Activated CD4-positive, alpha-beta T cell treated with anti-CD3 and anti-CD28 coated beads for 24 hours (primary cell): ENCODE measurements at regions not wholly inside any gene's neighbourhood (a gene's known extent, or its start where the extent isn't known, plus 50 kb on each side); places are given as distances from the start of the nearest gene placed in this dataset.

Source experiments
- DNase-seq, 2 donors: peaks; one replicate each; pipeline ENCODE4 v3.0.0-alpha.2; 2020; ENCODE audit warnings: low read depth in 2 of 2

- DNase-seq, result no peak
Observed at GRCh38 chr2:200137691-200138090, 168.8 kb upstream of the SPATS2L start.

- no peak for DNase-seq
Observed at GRCh38 chr2:200138391-200139124, 167.9 kb upstream of the SPATS2L start.

- DNase-seq, result no peak
Observed at GRCh38 chr2:200144571-200144970, 161.9 kb upstream of the SPATS2L start.

GRCh38 chr2:200146501-200146900 is 160.0 kb upstream of the SPATS2L start:
- DNase-seq, result no peak

- DNase-seq, result no peak
Observed at GRCh38 chr2:200147371-200147770, 159.1 kb upstream of the SPATS2L start.

GRCh38 chr2:200148366-200148765 is 158.1 kb upstream of the SPATS2L start:
- DNase-seq, result no peak

- DNase-seq, result no peak
Observed at GRCh38 chr2:200150411-200151086, 155.9 kb upstream of the SPATS2L start.

GRCh38 chr2:200155652-200156051 is 150.8 kb upstream of the SPATS2L start:
- no peak for DNase-seq

- DNase-seq, result no peak
Observed at GRCh38 chr2:200156166-200156835, 150.2 kb upstream of the SPATS2L start.

GRCh38 chr2:200158647-200159356 is 147.7 kb upstream of the SPATS2L start:
- DNase-seq, result no peak

GRCh38 chr2:200159357-200159707 is 147.2 kb upstream of the SPATS2L start:
- DNase-seq, result no peak

GRCh38 chr2:200159829-200160781 is 146.4 kb upstream of the SPATS2L start:
- no peak for DNase-seq

GRCh38 chr2:200161458-200161857 is 145.0 kb upstream of the SPATS2L start:
- DNase-seq, result no peak

- no peak for DNase-seq
Observed at GRCh38 chr2:200165687-200166086, 140.8 kb upstream of the SPATS2L start.

- DNase-seq, result no peak
Observed at GRCh38 chr2:200168641-200169555, 137.6 kb upstream of the SPATS2L start.

GRCh38 chr2:200170221-200170620 is 136.3 kb upstream of the SPATS2L start:
- DNase-seq, result no peak

GRCh38 chr2:200171731-200172482 is 134.6 kb upstream of the SPATS2L start:
- DNase-seq, result no peak

GRCh38 chr2:200172521-200172920 is 134.0 kb upstream of the SPATS2L start:
- DNase-seq, result no peak

GRCh38 chr2:200172944-200173581 is 133.4 kb upstream of the SPATS2L start:
- DNase-seq, result no peak
